Hepatic stellate cell (primary cell): ENCODE measurements at regions not wholly inside any gene's neighbourhood (a gene's known extent, or its start where the extent isn't known, plus 50 kb on each side); places are given as distances from the start of the nearest gene placed in this dataset.
A peak's percentile ranks its signal among the peaks of the same experiment; 100 is the strongest.

Experiments used
- DNase-seq: peaks from one replicate; pipeline ENCODE4 v3.0.0; 2011; ENCODE audit warnings: low spot score

GRCh38 chr1:232891656-232892317, 58.6 kb upstream of the NTPCR start:
- DNase-seq = no peak

GRCh38 chr1:232893481-232894313, 56.7 kb upstream of the NTPCR start:
- no peak for DNase-seq

GRCh38 chr1:232894436-232894835, 56.0 kb upstream of the NTPCR start:
- DNase-seq = no peak

- no peak for DNase-seq
These were observed 52.4 kb upstream of the NTPCR start for GRCh38 chr1:232897949-232898465.

GRCh38 chr1:232899268-232899667, 51.1 kb upstream of the NTPCR start:
- DNase-seq = no peak

GRCh38 chr1:232899839-232900238, 50.6 kb upstream of the NTPCR start:
- peak; percentile 16 for DNase-seq
